SH-SY5Y (cell line): ENCODE measurements at regions not wholly inside any gene's neighbourhood (a gene's known extent, or its start where the extent isn't known, plus 50 kb on each side); places are given as distances from the start of the nearest gene placed in this dataset.

Source experiments
- GATA2 ChIP-seq: IDR thresholded peaks from 2 replicates; pipeline ENCODE4 v1.6.1; 2011; ENCODE audit warnings: mild to moderate bottlenecking, low read depth, low read length
- GATA3 ChIP-seq: IDR thresholded peaks from 2 replicates; pipeline ENCODE4 v1.6.1; 2011; ENCODE audit warnings: low read depth, mild to moderate bottlenecking, low read length, moderate library complexity

DNA sequence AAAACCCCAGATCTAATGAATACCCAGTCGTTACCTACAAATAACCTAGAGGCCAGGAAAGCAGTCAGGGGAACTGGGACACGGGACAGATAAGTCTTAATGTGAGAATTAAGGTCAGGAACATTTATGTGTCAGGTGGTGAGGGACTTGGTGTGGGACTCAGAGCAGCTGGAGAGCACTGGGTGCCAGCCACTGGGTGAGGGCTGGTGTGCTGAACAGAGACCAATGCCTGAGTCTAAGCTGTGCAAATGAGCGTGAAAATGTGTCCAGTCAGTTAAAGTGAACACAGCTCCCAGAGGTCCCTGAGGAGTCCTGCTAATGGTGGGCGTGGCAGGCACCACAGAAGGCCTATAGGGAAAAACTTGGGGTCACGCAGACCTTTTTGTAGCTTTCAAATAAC lies 225.9 kb downstream of the C1D start:
- TF ChIP-seq GATA2 (no peak), GATA3 (no peak)
